Activated naive CD8-positive, alpha-beta T cell treated with anti-CD3 and anti-CD28 coated beads, Interleukin-2, amount 50 U/mL, for 24 hours (primary cell): ENCODE measurements at regions not wholly inside any gene's neighbourhood (a gene's known extent, or its start where the extent isn't known, plus 50 kb on each side); places are given as distances from the start of the nearest gene placed in this dataset.

Experiments used
- ATAC-seq: fragments of 150-1000 bp; cut with Tn5 transposase; one replicate; pipeline ENCODE4 v1.10.0; 2021
- DNase-seq: peaks from one replicate; pipeline ENCODE4 v3.0.0; 2021
- H3K27ac Mint-ChIP-seq: one replicate; pipeline ENCODE4 v1.8.0; 2021; ENCODE audit warnings: mild to moderate bottlenecking, mixed read lengths
- H3K27me3 Mint-ChIP-seq: one replicate; pipeline ENCODE4 v1.8.0; 2021; ENCODE audit warnings: mixed read lengths
- H3K36me3 Mint-ChIP-seq: one replicate; pipeline ENCODE4 v1.8.0; 2021; ENCODE audit warnings: low read depth, mixed read lengths
- H3K4me1 Mint-ChIP-seq: one replicate; pipeline ENCODE4 v1.8.0; 2021; ENCODE audit warnings: mixed read lengths
- H3K4me3 Mint-ChIP-seq: one replicate; pipeline ENCODE4 v1.8.0; 2021; ENCODE audit warnings: mild to moderate bottlenecking, moderate library complexity, mixed read lengths
- H3K9me3 Mint-ChIP-seq: one replicate; pipeline ENCODE4 v1.8.0; 2021; ENCODE audit warnings: mixed read lengths

DNA sequence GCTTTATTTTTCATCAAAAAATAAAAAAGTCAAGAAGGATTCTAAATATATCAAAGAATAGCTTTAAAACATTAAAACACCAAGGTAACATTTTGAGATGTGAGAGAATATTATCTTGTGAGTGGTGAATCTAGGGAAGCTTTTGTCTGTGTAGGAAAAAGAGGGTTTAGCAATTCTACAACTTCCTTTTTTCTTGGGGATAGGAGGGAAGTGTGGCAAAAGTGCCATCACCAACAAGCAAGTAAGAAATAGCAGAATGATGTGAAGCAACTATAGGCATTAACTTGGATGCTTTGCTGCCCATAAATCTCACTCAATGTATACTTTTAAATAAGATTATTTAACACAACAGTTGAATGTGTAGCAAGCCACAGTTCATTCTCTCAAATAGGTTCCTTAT is 57.8 kb upstream of the SUCLG2 start:
- no peaks in the 10 kb centered on the region for H3K36me3 Mint-ChIP-seq
- H3K9me3 Mint-ChIP-seq = no peaks in the 10 kb centered on the region
- H3K4me1 Mint-ChIP-seq = no peaks in the 10 kb centered on the region
- no peaks in the 10 kb centered on the region for H3K27me3 Mint-ChIP-seq
- H3K4me3 Mint-ChIP-seq = no peak overlapping the region
- no peak overlapping the region for H3K27ac Mint-ChIP-seq
- no peak for ATAC-seq
- no peak for DNase-seq

DNA sequence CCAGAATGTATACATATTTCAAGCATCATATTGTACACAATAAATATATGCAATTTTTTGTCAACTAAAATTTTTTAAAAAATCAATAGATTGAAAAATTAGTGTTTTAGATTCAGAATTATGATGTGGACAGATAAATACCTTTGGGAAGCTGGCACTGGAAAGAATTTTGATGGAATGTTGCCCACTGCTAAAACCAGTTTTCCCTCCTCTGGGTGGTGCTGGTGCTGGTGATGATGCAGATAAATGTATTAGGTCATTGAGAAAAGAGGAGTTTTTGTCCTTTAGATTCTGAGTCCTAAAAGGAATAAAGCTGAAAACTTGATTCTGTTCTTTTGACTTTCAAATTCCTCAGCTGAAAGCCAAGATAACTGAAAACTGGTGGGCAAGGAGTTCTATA is 56.0 kb upstream of the SUCLG2 start:
- H3K27me3 Mint-ChIP-seq = no peaks in the 10 kb centered on the region
- H3K4me1 Mint-ChIP-seq = no peaks in the 10 kb centered on the region
- no peaks in the 10 kb centered on the region for H3K9me3 Mint-ChIP-seq
- no peak for DNase-seq
- no peak for ATAC-seq
- H3K27ac Mint-ChIP-seq = no peak overlapping the region
- no peak overlapping the region for H3K4me3 Mint-ChIP-seq
- no peaks in the 10 kb centered on the region for H3K36me3 Mint-ChIP-seq

DNA sequence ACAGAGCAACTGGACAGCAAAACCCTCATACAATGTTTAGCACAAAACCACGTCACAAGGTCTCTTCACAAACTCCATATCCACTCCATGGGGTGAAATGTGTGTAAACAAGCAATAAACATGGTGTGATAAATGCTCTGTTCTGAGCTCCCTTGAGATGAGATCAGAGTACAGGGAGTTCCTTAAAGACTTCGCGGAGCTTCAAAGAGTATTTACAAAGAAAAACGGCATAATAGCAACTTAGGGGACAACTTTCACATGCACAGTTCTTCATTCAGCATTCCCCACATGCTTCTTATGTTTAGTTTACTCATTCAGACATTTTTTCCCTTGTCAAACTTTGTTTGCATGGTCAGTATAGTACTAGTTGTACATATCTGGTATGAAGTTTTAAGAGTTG is 52.5 kb upstream of the SUCLG2 start:
- Mint-ChIP-seq H3K36me3 (no peaks in the 10 kb centered on the region), H3K9me3 (no peaks in the 10 kb centered on the region), H3K27ac (no peak overlapping the region), H3K4me3 (no peak overlapping the region), H3K4me1 (no peaks in the 10 kb centered on the region), H3K27me3 (no peaks in the 10 kb centered on the region)
- DNase-seq (no peak), ATAC-seq (no peak)

DNA sequence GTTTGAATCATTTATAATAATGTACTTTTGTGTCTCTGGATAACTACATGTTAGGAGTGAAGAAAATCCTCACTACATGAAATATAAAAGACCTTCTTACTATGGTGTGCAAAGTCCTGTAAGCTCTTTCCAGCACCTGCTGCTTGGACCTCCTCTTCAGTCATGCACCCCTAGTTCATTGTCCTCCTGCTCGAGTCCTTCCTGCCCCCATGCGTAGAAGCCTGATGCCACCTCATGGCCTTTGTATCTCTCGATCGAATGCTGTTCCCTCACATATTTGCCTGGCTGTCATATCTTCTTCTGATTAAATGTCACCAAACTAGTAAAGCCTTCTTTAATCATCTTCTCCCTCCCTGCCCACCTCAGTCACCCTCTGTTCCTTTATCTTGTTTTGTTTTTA is 49.9 kb upstream of the SUCLG2 start:
- Mint-ChIP-seq H3K27ac (no peak overlapping the region), H3K4me3 (no peak overlapping the region), H3K9me3 (no peaks in the 10 kb centered on the region), H3K36me3 (no peaks in the 10 kb centered on the region), H3K4me1 (no peaks in the 10 kb centered on the region), H3K27me3 (no peaks in the 10 kb centered on the region)
- DNase-seq (no peak), ATAC-seq (no peak)
